Myocyte (in vitro differentiated cells): ENCODE measurements at regions not wholly inside any gene's neighbourhood (a gene's known extent, or its start where the extent isn't known, plus 50 kb on each side); places are given as distances from the start of the nearest gene placed in this dataset.

Source experiments
- DNase-seq: peaks from one replicate; pipeline ENCODE4 v3.0.0-alpha.2; 2012; ENCODE audit warnings: low read depth

DNA sequence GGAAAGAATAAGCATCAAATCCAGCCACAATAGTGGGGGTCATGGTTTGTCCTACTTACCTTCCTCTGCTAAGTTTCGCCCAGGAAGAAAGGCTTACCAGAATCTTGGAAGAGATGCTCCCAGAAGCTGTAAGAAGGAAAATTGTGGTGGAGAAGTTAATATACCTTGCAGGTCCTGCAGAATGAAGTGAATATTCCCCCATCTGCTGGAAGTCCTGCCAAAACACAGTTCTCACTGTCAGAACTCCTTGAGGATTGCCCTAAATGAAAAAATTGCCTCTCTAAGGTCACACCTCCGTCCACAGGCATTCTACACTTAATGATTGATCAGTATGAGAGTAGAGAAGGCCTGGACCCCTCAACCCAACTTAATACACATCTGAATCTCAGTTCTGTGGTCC lies 78.4 kb upstream of the RGS21 start:
- DNase-seq: no peak

DNA sequence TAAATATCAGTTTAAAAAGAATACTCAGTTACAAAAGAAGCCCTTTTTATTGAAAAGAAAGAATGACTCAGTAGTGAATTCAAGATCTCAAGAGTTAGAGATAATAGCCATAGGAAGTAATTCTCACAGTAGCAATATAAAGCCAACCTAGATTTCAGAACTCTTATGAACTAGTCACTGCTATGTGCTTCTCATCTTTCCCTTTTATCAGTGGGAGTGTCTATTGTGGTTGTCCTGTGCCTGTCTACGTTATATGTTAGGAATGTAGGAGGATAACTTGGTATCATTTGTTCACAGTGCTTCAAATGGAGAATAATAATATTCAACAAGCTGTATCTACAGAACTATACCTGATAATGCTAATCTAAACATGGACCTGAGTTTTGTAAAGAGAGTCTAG lies 73.1 kb upstream of the RGS21 start:
- no peak for DNase-seq

DNA sequence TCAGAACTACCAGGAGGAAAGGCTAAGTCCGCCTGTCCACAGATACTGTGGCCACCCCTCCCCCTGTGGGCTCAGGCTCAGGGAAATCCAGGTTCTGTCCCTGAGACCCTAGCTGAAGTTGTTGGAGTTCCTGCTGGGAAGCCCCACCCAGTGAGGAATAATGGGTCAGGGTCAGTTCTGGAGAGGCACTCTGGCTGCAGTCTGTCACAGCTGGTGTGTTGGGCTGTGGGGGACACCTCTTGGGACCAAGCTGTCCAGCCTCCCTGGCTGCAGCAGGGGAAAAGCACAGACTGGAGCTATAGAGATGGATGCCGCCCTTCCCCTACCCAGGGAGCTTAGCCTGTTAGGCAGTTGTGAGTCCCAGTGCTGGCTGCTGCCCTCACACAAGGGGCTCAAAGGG lies 65.1 kb upstream of the RGS21 start:
- DNase-seq: no peak

DNA sequence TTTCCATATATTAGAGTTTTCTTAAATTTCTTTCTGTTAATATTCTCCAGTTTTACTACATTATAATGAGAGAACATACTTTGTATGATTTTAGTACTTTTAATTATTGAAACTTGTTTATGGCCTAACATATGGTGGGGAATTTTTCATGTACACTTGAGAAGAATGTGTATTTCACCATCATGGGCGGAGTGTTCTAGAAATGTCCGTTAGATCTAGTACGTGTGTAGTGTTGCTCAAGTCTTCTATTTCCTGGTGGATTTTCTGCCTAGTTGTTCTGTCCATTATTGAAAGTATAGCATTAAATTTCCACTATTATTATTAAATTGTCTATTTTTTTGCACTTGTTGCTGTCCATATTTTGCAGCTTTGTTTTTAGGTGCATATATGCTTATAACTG lies 64.0 kb upstream of the RGS21 start:
- no peak for DNase-seq

DNA sequence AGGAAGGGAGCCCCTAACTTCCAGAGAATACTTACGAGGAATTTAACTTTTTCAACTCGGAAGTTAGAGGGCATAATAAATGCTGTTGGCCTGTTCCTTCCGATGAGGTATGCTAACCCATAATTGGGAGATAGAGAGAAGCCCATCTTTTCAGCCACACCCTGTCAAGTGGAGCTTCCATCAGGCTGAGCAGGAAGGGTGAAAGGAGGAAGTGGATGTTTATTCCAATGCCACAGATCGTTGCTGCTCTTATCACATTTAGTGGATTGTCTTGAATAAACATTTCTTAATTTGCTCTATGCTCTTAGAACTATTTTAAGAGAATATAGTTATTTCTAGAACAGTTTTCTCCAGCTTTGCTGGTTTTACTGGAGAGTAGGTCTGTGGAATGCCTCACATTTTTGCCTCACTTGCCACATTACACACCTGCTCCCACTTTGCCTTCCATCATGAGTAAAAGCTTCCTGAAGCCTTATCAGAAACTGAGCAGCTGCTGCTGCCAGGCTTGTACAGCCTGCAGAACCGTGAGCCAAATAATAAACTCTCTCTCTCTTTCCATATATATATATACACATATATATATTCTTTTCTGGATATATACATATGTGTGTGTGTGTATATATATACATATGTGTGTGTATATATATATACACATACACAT lies 60.0 kb upstream of the RGS21 start:
- DNase-seq: no peak

DNA sequence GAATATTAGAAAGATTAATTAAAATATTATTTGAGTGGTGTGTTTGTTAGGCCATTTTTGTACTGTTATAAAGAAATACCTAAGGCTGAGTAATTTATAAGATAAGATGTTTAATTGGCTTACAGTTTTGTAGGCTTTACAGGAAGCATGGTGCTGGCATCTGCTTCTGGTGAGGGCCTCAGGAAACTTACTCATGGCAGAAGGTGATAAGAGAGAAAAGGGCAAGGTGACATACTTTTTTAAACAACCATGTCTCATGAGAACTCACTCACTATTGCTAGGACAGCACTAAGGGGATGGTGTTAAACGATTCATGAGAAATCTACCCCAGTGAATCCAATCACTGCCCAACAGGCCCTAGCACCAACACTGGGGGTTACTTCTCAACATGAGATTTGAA lies 56.7 kb upstream of the RGS21 start:
- no peak for DNase-seq

DNA sequence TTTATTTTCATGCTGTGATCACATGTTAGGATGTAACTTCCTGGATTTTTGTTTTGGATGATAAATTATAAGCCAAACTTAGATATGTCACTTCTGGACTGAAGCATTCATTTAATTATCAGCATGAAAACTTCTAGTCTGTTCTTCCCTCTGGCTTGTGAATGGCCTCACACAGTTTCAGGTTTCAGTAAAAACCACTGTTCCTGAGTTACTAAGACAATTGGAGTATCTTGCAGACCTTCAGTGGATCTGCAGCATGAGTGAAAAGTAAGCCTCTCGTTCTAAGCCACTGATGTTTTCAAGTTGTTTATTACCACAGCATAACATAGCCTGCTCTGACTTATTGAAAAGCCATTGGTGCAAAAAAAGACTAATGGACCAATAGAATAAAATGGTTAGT lies 55.3 kb upstream of the RGS21 start:
- peak; percentile 48 for DNase-seq

DNA sequence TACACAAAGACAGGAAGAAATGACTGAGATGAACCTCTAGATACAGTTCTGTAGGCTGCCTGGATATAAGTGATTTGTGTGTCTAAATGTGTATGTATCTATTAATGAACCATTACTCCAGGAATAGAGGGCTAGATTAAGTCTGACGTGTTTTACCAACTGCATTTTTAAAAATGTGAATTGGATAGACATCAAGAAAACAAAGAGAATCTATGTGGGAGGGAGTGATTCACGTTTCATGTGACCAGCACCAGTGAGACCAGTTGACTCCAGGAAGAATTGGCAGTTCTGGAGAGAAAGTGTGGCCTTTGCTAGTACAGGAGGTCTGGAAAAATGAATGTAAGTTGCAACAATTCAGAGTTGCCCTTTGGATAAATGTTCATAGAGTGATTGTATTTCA lies 53.4 kb upstream of the RGS21 start:
- peak; percentile 74 for DNase-seq

DNA sequence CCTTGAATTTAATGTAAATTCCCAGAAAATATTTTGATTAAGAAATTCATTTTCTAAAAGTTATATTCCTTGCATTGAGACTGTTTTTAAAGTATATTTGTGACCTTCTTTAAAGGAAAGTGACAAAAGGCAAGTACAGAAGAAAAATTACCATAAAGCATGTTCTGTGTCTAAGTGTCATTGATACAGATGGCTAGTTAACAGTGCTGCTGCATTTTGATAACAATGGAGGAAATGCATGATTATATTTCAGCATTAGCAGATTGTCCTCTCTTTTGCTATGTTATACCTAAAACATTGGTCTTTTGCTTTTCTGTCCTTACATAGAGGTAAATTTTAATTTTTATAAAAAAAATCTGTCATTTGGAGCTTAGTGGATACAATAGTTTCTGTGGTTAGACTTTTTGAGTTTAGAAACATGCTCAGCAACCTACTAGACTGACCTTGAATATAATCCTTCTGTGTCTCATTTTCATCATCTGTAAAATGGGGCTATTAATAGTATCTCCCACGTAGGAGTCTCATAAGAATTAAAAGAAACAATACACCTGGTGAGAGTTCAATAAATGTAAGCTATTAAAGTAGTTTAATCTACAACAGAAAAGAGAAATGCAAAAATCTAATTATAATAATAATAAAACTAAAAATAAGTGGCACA lies 51.1 kb upstream of the RGS21 start:
- no peak for DNase-seq

DNA sequence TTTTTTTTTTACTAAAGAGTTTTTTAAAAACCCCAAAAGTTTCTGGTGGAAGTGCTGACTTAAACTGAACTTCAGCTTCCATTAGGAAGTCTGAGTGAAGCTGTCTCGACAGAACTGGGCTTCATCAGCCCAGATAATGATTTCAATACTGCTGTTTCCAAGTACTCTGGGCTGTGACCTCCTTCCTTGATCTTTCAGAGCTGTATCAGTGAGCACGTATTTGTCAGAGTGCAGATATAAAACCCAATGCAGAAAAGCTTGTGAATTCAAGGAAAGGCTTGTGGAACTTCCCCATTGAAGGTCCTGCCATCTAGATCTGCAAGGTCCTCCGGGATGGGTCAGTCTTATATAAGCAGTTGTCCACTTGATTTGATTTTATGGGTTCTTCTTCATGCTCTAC lies 50.1 kb upstream of the RGS21 start:
- no peak for DNase-seq
